MCF 10A (cell line): ENCODE measurements at regions not wholly inside any gene's neighbourhood (a gene's known extent, or its start where the extent isn't known, plus 50 kb on each side); places are given as distances from the start of the nearest gene placed in this dataset.
"Not testable (repeated sequence)": the region's sequence is repeated elsewhere in the genome, so short reads cannot be mapped to it uniquely, and the experiment has no call there.

ENCODE experiments used
- BruUV-seq: library from RNA; stranded (reverse); fragments of 400-500 nt; replicated peaks from 2 replicates; lab custom pipeline; 2021; lab: Mats Ljungman, UMichigan
- CTCF ChIA-PET: fragments of 300-600 bp; sonication (Branson Sonifier 250); formaldehyde crosslinking; extraction: SDS; loops from one replicate; lab custom pipeline; 2021; ENCODE audit warnings: antibody characterized with exemption, inconsistent platforms; lab: Yijun Ruan, JAX
- POLR2A ChIA-PET: fragments of 300-600, 350-650 bp; sonication (Branson Sonifier 250); formaldehyde crosslinking; extraction: SDS; loops from one replicate; lab custom pipeline; 2020; ENCODE audit warnings: antibody characterized with exemption, inconsistent platforms; lab: Yijun Ruan, JAX
- DNase-seq: peaks from one replicate; pipeline ENCODE4 v3.0.0-alpha.2; 2018; ENCODE audit not compliant: unreplicated experiment
- H3K27ac Mint-ChIP-seq: one replicate; pipeline ENCODE4 v1.8.0; 2022; ENCODE audit warnings: mild to moderate bottlenecking, low read depth, mixed read lengths; ENCODE audit not compliant: unreplicated experiment
- H3K27me3 Mint-ChIP-seq: one replicate; pipeline ENCODE4 v1.8.0; 2022; ENCODE audit warnings: mixed read lengths; ENCODE audit not compliant: insufficient read depth, unreplicated experiment
- H3K36me3 Mint-ChIP-seq: one replicate; pipeline ENCODE4 v1.8.0; 2022; ENCODE audit warnings: mild to moderate bottlenecking, moderate library complexity, mixed read lengths; ENCODE audit not compliant: insufficient read depth, unreplicated experiment
- H3K4me1 Mint-ChIP-seq: one replicate; pipeline ENCODE4 v1.8.0; 2022; ENCODE audit warnings: mixed read lengths; ENCODE audit not compliant: insufficient read depth, unreplicated experiment
- H3K4me3 Mint-ChIP-seq: one replicate; pipeline ENCODE4 v1.8.0; 2022; ENCODE audit warnings: mild to moderate bottlenecking, moderate library complexity, mixed read lengths; ENCODE audit not compliant: unreplicated experiment
- H3K9me3 Mint-ChIP-seq: one replicate; pipeline ENCODE4 v1.8.0; 2022; ENCODE audit warnings: mixed read lengths; ENCODE audit not compliant: unreplicated experiment
- intact Hi-C: fragments of 100-400 bp; cut with micrococcal nuclease; formaldehyde crosslinking; loops from 2 replicates; pipeline ENCODE4 v1.14.1; 2022
- TF ChIP-seq, protein P1 (sequence below): fragments of 200-600 bp; IDR thresholded peaks from one replicate; pipeline ENCODE4 v1.8.0; 2022; ENCODE audit warnings: antibody characterized with exemption, mild to moderate bottlenecking; ENCODE audit not compliant: unreplicated experiment

DNA sequence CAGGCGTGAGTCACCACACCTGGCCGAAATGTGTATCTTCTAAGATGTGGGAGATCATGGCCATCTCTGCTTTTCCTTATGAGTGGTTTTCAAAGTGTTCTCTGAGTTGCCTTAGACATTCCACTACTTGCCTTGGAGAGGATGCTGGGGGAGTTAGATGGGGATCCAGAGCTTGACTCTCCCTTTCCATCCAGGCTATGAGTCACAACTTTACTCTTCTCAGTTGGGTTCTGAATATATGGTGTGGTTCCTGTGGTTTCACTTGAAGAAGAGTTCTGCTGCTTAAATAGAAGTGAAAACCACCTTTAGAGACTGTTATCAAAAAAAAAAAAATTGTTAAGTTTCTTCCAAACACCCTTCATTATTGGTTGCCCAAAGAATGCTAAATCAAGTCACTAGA, 217.6 kb downstream of the ZNF608 start:
- TF ChIP-seq, protein P1, sequence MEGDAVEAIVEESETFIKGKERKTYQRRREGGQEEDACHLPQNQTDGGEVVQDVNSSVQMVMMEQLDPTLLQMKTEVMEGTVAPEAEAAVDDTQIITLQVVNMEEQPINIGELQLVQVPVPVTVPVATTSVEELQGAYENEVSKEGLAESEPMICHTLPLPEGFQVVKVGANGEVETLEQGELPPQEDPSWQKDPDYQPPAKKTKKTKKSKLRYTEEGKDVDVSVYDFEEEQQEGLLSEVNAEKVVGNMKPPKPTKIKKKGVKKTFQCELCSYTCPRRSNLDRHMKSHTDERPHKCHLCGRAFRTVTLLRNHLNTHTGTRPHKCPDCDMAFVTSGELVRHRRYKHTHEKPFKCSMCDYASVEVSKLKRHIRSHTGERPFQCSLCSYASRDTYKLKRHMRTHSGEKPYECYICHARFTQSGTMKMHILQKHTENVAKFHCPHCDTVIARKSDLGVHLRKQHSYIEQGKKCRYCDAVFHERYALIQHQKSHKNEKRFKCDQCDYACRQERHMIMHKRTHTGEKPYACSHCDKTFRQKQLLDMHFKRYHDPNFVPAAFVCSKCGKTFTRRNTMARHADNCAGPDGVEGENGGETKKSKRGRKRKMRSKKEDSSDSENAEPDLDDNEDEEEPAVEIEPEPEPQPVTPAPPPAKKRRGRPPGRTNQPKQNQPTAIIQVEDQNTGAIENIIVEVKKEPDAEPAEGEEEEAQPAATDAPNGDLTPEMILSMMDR: no peak
- ChIA-PET POLR2A (no interaction called here), CTCF (interaction anchor here (0.7 kb wide), 1 partner anchor 47 kb away, joined by 3 read pairs; no protein-coding TSS in a partner anchor)
- Mint-ChIP-seq H3K9me3 (peaks cover 7% of the 10 kb centered on the region), H3K4me1 (peaks cover 9% of the 10 kb centered on the region), H3K27ac (no peak overlapping the region), H3K36me3 (no peaks in the 10 kb centered on the region), H3K27me3 (no peaks in the 10 kb centered on the region), H3K4me3 (no peak overlapping the region)
- DNase-seq: no peak
- intact Hi-C loops: no loop called here
- no TSS peak for BruUV-seq

DNA sequence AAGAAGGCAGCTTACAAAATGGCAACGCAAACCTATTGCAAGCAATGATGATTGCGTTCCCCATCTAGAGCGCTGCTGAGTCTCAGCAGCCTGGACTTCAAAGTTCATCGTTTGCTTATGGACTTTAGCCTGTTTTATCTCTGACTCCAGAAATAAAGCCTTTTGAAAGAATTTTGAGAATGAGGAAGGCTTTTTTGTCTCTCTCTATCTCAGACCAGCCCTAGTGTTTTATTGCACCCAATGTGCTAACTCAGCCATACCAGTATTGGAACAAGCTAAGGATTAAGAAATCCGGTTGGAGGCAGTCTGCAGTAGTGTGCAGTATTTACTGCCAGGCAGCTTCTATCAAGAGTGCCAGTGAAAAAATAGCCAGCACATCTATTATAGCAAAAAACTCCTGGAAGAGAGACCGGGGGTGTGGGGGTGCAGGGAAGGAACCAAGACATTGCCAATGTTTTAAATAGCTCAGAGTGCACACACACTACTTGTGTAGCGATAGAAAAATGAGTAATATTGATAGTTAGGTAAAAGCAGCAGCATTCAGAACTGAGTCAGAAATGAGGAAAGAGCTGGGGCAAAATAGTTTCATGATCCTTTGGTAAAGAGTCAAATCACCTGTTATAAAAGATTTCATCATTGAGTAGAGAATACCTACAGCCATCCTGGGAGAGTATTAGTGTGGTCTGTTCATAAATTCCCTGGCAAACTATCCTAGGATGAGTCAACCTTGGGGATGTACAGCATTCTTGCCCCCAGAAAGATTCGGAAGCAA, 219.0 kb downstream of the ZNF608 start:
- ChIA-PET CTCF (interaction anchor here (0.6 to 1.1 kb wide), 3 partner anchors 19 to 126 kb away, joined by 3 read pairs; no protein-coding TSS in a partner anchor), POLR2A (interaction anchor here (1.1 to 1.2 kb wide), 2 partner anchors 9 to 220 kb away, joined by 3 read pairs; no protein-coding TSS in a partner anchor)
- BruUV-seq: no TSS peak
- Mint-ChIP-seq H3K9me3 (peaks cover 7% of the 10 kb centered on the region), H3K4me1 (peaks cover 9% of the 10 kb centered on the region), H3K36me3 (no peaks in the 10 kb centered on the region), H3K27me3 (no peaks in the 10 kb centered on the region), H3K4me3 (no peak overlapping the region), H3K27ac (no peak overlapping the region)
- intact Hi-C loops: no loop called here
- TF ChIP-seq, protein P1: no peak
- peak; percentile 73 for DNase-seq

DNA sequence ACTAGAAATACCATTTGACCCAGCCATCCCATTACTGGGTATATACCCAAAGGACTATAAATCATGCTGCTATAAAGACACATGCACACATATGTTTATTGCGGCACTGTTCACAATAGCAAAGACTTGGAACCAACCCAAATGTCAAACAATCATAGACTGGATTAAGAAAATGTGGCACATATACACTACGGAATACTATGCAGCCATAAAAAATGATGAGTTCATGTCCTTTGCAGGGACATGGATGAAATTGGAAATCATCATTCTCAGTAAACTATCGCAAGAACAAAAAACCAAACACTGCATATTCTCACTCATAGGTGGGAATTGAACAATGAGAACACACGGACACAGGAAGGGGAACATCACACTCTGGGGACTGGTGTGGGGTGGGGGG, 220.4 kb downstream of the ZNF608 start:
- H3K4me3 Mint-ChIP-seq, H3K27me3 Mint-ChIP-seq, BruUV-seq, H3K9me3 Mint-ChIP-seq, intact Hi-C loops, H3K27ac Mint-ChIP-seq, H3K4me1 Mint-ChIP-seq, CTCF ChIA-PET, POLR2A ChIA-PET, DNase-seq, H3K36me3 Mint-ChIP-seq: not testable (repeated sequence)

DNA sequence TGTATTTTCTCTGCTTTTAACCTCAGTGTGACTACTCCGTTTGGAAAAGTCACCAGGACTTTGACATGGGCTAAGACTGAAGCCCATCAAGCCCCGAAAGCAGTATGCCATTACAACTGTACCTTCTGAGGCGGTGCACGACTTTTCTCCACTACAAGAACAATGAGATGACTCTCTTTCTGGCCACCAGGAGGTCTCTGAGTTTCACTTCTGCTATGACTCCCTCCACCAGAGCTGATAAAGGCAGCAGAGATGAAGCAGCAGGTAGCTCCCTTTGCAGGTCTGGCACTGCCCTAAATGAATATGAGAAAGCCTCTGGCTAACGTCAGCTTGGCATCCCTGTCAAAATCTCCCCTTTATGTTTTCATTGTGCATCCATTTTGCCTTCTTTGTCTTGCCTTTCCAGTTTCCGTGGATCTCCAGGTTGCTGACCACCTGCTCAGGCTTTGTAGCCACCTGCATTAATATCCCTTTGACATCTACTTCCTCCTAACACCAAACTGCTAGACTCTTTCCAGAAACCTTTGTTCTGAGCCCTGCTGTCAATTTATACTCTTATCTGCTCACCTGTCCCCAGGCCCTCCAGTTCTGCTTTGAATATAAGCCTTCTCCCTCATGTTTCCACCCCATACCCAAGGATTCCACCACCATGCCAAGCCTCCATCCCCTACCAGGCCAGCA, 221.7 kb downstream of the ZNF608 start:
- Mint-ChIP-seq H3K36me3 (no peaks in the 10 kb centered on the region), H3K27ac (no peak overlapping the region), H3K4me1 (peaks cover 11% of the 10 kb centered on the region), H3K27me3 (no peaks in the 10 kb centered on the region), H3K4me3 (no peak overlapping the region), H3K9me3 (no peaks in the 10 kb centered on the region)
- ChIA-PET CTCF (interaction anchor here (0.6 kb wide), 1 partner anchor 18 kb away, joined by 3 read pairs; no protein-coding TSS in a partner anchor), POLR2A (interaction anchor here (0.6 kb wide), 1 partner anchor 194 kb away, joined by 3 read pairs; no protein-coding TSS in a partner anchor)
- no peak for DNase-seq
- no TSS peak for BruUV-seq
- intact Hi-C loops: no loop called here
- TF ChIP-seq, protein P1: no peak
